HCT116 (cell line): ENCODE measurements at regions not wholly inside any gene's neighbourhood (a gene's known extent, or its start where the extent isn't known, plus 50 kb on each side); places are given as distances from the start of the nearest gene placed in this dataset.

Experiments
- CBX3 ChIP-seq: IDR thresholded peaks from 2 replicates; pipeline ENCODE4 v1.6.1; 2012; ENCODE audit warnings: low read depth
- CEBPB ChIP-seq: IDR thresholded peaks from 2 replicates; pipeline ENCODE4 v1.6.1; 2012; ENCODE audit warnings: low read depth
- ELF1 ChIP-seq: IDR thresholded peaks from 2 replicates; pipeline ENCODE4 v1.6.1; 2012; ENCODE audit warnings: low read depth, borderline replicate concordance
- EZH2 ChIP-seq: fragments of 200-600 bp; sonication (generic); IDR thresholded peaks from 2 replicates; pipeline ENCODE4 v1.6.1; 2017; ENCODE audit warnings: antibody characterized with exemption, mixed run types
- JUND ChIP-seq: IDR thresholded peaks from 2 replicates; pipeline ENCODE4 v1.6.1; 2012
- POLR2A ChIP-seq: IDR thresholded peaks from 2 replicates; pipeline ENCODE4 v1.7.0; 2011; ENCODE audit warnings: borderline replicate concordance; ENCODE audit not compliant: insufficient read depth, insufficient read length; ENCODE audit errors: extremely low read depth
- POLR2AphosphoS5 ChIP-seq: IDR thresholded peaks from 2 replicates; pipeline ENCODE4 v1.6.1; 2011; ENCODE audit warnings: mild to moderate bottlenecking, low read depth, low read length, moderate library complexity
- RAD21 ChIP-seq: IDR thresholded peaks from 2 replicates; pipeline ENCODE4 v1.6.1; 2012; ENCODE audit warnings: low read depth, mild to moderate bottlenecking
- TF ChIP-seq, protein P1 (sequence below), 3 experiments: fragments of 200-600 bp in 1 of 3; sonication (generic) in 1 of 3; IDR thresholded peaks in 2 of 3; conservative IDR thresholded peaks in 1 of 3; 2 replicates each; pipeline ENCODE4 v1.5.1; 2012 to 2017; ENCODE audit warnings: low read depth in 2 of 3, low read length in 2 of 3, antibody characterized with exemption in 1 of 3, borderline replicate concordance in 1 of 3, control low read depth in 1 of 3, mild to moderate bottlenecking in 1 of 3, mixed read lengths in 1 of 3, mixed run types in 1 of 3, moderate library complexity in 1 of 3; ENCODE audit not compliant: insufficient read depth in 1 of 3
- TF ChIP-seq, protein P2 (sequence below): IDR thresholded peaks from 2 replicates; pipeline ENCODE4 v1.6.1; 2012
- TF ChIP-seq, protein P3 (sequence below): IDR thresholded peaks from 2 replicates; pipeline ENCODE4 v1.6.1; 2011; ENCODE audit warnings: mild to moderate bottlenecking, low read length, moderate library complexity; ENCODE audit not compliant: insufficient replicate concordance; ENCODE audit errors: extremely low read depth
- TF ChIP-seq, protein P4 (sequence below): IDR thresholded peaks from 2 replicates; pipeline ENCODE4 v1.6.1; 2012

DNA sequence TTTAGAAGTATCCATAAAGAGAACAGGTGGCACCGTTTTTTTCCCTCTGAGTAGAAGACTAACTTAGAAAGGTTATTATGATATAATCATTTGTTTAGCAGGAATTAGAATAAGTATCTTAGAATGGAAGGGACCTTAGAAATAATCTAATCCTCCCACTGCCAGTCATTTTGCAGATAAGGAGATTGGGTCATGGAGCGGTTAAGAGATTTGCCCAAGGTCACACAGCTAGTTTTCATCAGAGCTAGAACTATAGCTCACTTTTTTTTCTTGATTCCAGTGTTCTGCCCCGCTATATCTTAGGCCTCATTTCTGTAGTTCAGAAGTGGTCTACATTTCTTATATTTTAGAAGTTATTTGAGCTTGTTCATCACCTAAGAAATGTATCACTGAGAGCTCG lies 139.6 kb downstream of the PRL start:
- TF ChIP-seq JUND (no peak), CBX3 (no peak), EZH2 (no peak), POLR2A (no peak), POLR2AphosphoS5 (no peak), RAD21 (no peak), CEBPB (no peak), ELF1 (no peak)
- TF ChIP-seq, protein P1, sequence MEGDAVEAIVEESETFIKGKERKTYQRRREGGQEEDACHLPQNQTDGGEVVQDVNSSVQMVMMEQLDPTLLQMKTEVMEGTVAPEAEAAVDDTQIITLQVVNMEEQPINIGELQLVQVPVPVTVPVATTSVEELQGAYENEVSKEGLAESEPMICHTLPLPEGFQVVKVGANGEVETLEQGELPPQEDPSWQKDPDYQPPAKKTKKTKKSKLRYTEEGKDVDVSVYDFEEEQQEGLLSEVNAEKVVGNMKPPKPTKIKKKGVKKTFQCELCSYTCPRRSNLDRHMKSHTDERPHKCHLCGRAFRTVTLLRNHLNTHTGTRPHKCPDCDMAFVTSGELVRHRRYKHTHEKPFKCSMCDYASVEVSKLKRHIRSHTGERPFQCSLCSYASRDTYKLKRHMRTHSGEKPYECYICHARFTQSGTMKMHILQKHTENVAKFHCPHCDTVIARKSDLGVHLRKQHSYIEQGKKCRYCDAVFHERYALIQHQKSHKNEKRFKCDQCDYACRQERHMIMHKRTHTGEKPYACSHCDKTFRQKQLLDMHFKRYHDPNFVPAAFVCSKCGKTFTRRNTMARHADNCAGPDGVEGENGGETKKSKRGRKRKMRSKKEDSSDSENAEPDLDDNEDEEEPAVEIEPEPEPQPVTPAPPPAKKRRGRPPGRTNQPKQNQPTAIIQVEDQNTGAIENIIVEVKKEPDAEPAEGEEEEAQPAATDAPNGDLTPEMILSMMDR (IDR thresholded peaks at IDR 0.05 in 2 of 3, conservative IDR thresholded peaks at IDR 0.05 in 1 of 3; ENCODE audit: borderline replicate concordance in 1 of 3, insufficient read depth in 1 of 3, low read depth in 2 of 3, low read length in 2 of 3): no peak
- TF ChIP-seq, protein P2, sequence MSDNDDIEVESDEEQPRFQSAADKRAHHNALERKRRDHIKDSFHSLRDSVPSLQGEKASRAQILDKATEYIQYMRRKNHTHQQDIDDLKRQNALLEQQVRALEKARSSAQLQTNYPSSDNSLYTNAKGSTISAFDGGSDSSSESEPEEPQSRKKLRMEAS: no peak
- TF ChIP-seq, protein P3, sequence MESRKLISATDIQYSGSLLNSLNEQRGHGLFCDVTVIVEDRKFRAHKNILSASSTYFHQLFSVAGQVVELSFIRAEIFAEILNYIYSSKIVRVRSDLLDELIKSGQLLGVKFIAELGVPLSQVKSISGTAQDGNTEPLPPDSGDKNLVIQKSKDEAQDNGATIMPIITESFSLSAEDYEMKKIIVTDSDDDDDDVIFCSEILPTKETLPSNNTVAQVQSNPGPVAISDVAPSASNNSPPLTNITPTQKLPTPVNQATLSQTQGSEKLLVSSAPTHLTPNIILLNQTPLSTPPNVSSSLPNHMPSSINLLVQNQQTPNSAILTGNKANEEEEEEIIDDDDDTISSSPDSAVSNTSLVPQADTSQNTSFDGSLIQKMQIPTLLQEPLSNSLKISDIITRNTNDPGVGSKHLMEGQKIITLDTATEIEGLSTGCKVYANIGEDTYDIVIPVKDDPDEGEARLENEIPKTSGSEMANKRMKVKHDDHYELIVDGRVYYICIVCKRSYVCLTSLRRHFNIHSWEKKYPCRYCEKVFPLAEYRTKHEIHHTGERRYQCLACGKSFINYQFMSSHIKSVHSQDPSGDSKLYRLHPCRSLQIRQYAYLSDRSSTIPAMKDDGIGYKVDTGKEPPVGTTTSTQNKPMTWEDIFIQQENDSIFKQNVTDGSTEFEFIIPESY: no peak
- TF ChIP-seq, protein P4, sequence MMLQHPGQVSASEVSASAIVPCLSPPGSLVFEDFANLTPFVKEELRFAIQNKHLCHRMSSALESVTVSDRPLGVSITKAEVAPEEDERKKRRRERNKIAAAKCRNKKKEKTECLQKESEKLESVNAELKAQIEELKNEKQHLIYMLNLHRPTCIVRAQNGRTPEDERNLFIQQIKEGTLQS: no peak
